ENCODE measurements at regions not wholly inside any gene's neighbourhood (a gene's known extent, or its start where the extent isn't known, plus 50 kb on each side); places are given as distances from the start of the nearest gene placed in this dataset.
"Not testable (repeated sequence)": the region's sequence is repeated elsewhere in the genome, so short reads cannot be mapped to it uniquely, and the experiment has no call there.

DNA sequence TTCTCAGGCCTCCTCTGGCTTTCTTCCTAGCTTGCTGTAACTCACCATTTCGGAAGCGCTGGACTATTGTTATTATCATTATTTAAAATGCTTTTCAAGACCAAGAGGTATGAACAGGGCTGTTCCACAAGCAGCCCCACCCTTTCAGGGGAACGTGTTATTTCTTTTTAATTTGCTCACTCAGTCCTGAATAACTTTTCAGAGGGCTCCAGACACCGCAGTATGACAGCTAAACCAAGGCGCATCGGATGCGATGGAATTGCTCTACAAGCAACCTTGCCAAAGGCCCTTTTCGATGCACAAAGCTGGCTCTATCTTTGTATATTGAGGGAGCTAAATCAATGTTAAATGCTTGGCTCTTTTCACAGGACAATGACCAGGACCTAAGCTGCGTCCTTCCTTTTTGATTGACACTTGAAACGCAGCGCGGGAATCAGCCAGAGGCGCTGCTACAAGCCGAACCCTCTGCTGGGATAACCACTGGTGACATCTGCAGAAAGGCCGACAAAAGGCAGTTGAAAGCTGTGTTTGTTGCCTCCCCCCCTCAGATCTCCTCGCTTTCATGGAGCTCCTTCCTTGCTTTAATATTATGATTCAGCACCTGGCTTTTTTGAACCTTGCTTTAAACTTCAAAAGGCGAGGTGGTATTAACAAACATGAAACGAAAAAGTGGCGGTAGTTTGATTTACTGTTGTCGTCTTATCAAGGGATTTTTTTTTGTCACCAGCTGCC is 204.7 kb upstream of the PROX1 start:
- TF ChIP-seq, protein P1, sequence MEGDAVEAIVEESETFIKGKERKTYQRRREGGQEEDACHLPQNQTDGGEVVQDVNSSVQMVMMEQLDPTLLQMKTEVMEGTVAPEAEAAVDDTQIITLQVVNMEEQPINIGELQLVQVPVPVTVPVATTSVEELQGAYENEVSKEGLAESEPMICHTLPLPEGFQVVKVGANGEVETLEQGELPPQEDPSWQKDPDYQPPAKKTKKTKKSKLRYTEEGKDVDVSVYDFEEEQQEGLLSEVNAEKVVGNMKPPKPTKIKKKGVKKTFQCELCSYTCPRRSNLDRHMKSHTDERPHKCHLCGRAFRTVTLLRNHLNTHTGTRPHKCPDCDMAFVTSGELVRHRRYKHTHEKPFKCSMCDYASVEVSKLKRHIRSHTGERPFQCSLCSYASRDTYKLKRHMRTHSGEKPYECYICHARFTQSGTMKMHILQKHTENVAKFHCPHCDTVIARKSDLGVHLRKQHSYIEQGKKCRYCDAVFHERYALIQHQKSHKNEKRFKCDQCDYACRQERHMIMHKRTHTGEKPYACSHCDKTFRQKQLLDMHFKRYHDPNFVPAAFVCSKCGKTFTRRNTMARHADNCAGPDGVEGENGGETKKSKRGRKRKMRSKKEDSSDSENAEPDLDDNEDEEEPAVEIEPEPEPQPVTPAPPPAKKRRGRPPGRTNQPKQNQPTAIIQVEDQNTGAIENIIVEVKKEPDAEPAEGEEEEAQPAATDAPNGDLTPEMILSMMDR (IDR thresholded peaks at IDR 0.05; ENCODE audit: control insufficient read depth, extremely low read depth, insufficient read depth), result no peak
- H3K4me3 ChIP-seq (ENCODE audit: low read depth, low read length), result no peak overlapping the region
- DNase-seq (ENCODE audit: low read depth), result no peak

DNA sequence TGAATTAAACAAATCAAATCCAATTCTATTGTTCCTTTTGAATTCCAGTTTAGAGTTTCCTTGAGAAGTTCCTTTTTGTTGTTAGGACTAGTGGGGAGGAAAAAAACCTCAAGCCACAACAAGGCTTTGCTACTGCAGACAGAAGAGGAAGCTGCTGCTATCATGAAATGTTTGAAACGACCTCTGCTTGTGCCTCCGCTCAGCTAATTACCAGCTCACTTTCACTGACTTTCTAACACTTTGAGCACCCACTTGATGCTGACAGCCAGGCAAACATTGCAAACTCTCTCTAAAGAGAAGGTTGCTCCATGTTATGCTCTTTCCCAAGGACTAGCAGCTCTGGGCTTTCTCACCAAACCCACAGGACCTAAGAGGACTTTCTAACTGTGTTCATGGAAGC is 203.9 kb upstream of the PROX1 start:
- DNase-seq (ENCODE audit: low read depth), result no peak
- no peak overlapping the region for H3K4me3 ChIP-seq (ENCODE audit: low read depth, low read length)
- TF ChIP-seq, protein P1 (IDR thresholded peaks at IDR 0.05; ENCODE audit: control insufficient read depth, extremely low read depth, insufficient read depth), result no peak

DNA sequence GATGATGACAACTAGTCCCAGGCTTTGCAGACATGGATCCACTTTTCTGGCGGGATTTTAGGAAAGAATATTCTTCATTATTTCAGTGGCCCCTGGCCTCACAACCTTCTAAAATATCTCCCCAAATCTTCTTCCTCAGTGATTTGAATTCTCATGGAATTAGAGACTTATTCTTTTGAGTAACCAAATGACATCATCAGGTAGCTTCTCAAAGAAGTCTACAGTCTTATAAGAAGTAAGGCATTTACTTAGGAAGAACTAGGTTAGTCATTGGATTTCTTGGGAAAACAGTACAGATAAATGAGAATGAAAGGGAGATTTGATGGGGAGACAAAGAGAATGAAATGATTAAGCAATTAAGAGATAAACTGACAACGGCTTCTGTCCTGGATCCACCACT is 201.1 kb upstream of the PROX1 start:
- DNase-seq (ENCODE audit: low read depth), result no peak
- TF ChIP-seq, protein P1 (IDR thresholded peaks at IDR 0.05; ENCODE audit: control insufficient read depth, extremely low read depth, insufficient read depth), result no peak
- H3K4me3 ChIP-seq (ENCODE audit: low read depth, low read length), result no peak overlapping the region

GRCh38 chr1:213790565-213790964 is 197.2 kb upstream of the PROX1 start:
- TF ChIP-seq, protein P1 (IDR thresholded peaks at IDR 0.05; ENCODE audit: control insufficient read depth, extremely low read depth, insufficient read depth), result no peak
- DNase-seq (ENCODE audit: low read depth), result no peak
- H3K4me3 ChIP-seq (ENCODE audit: low read depth, low read length), result no peak overlapping the region

- H3K4me3 ChIP-seq (ENCODE audit: low read depth, low read length), result no peak overlapping the region
- TF ChIP-seq, protein P1 (IDR thresholded peaks at IDR 0.05; ENCODE audit: control insufficient read depth, extremely low read depth, insufficient read depth), result no peak
- DNase-seq (ENCODE audit: low read depth), result no peak
Measured at GRCh38 chr1:213793482-213794067, 194.2 kb upstream of the PROX1 start.

GRCh38 chr1:213796525-213796924 is 191.2 kb upstream of the PROX1 start:
- TF ChIP-seq, protein P1 (IDR thresholded peaks at IDR 0.05; ENCODE audit: control insufficient read depth, extremely low read depth, insufficient read depth), result no peak
- DNase-seq (ENCODE audit: low read depth), result no peak

DNA sequence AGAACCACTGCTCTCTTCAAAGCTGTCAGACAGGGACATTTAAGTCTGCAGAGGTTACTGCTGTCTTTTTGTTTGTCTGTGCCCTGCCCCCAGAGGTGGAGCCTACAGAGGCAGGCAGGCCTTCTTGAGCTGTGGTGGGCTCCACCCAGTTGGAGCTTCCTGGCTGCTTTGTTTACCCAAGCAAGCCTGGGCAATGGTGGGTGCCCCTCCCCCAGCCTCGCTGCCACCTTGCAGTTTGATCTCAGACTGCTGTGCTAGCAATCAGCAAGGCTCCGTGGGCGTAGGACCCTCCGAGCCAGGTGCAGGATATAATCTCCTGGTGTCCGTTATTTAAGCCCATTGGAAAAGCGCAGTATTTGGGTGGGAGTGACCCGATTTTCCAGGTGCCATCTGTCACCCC is 179.5 kb upstream of the PROX1 start:
- not testable (repeated sequence) for DNase-seq (ENCODE audit: low read depth); H3K4me3 ChIP-seq (ENCODE audit: low read depth, low read length)

More at GRCh38 chr1:213796525-213796924, 191.2 kb upstream of the PROX1 start:
- H3K4me3 ChIP-seq (ENCODE audit: low read depth, low read length), result no peak overlapping the region
